ENCODE measurements at regions not wholly inside any gene's neighbourhood (a gene's known extent, or its start where the extent isn't known, plus 50 kb on each side); places are given as distances from the start of the nearest gene placed in this dataset.

DNA sequence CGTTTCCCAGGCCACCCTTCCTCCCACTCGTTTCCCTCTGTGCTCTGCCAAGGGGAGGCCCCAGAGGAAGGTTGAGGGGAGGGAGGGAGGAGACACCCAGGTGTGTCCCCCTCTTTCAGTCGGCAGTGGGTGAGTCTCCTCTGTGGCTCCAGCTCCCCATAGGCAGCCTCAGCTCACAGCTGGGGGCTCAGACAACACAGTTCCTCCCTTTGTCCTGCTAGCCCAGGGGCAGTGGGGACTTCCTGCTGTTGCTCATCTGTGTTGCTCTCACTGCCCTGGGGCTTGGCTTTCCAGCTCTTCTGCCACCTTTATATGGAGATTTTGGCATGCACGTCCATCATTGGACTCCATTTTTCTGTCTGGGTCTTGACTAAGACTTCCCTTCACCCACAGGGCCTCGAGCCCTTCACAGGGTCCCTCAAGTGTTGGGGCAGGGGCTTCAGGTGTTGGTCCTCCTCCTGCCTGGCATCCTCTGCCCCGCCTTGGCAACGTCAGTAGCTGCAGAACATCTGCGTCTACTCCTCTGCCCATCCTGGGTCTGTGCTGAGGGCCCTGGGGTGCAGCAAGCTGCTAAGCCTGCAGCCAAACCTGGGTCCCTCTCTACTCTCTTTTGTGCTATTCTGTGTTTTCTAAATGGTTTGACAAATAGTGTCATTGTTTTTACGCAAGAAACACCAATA, 190.6 kb upstream of the PMEPA1 start:
- ChIA-PET POLR2A (no interaction called here), CTCF (ENCODE audit: unreplicated experiment) (no interaction called here)
- Histone ChIP-seq H3K79me2 (ENCODE audit: insufficient read depth, low read depth, low read length) (no peaks in the 10 kb centered on the region), H3K4me1 (ENCODE audit: insufficient read depth, low read length, poor library complexity, severe bottlenecking) (no peaks in the 10 kb centered on the region), H4K20me1 (ENCODE audit: insufficient read depth, low read length) (no peaks in the 10 kb centered on the region), H3K36me3 (ENCODE audit: insufficient read depth, low read length) (no peaks in the 10 kb centered on the region), H3K27ac (ENCODE audit: low read depth, low read length, poor library complexity, severe bottlenecking) (no peak overlapping the region), H3K4me3 (ENCODE audit: low read depth, low read length, poor library complexity, severe bottlenecking) (no peak overlapping the region), H3K9me3 (ENCODE audit: low read length) (no peaks in the 10 kb centered on the region), H3K4me2 (ENCODE audit: low read length) (no peak overlapping the region), H2AFZ (ENCODE audit: low read length) (no peak overlapping the region), H3K9me2 (ENCODE audit: insufficient read depth, low read length) (no peaks in the 10 kb centered on the region)
- BruUV-seq (replicated peaks) = no TSS peak
- DNase-seq (ENCODE audit: low spot score) = no peak
- TF ChIP-seq EZH2phosphoT487 (IDR thresholded peaks at IDR 0.05; ENCODE audit: borderline replicate concordance, low read depth, low read length) = no peak
- TF ChIP-seq, protein P1, sequence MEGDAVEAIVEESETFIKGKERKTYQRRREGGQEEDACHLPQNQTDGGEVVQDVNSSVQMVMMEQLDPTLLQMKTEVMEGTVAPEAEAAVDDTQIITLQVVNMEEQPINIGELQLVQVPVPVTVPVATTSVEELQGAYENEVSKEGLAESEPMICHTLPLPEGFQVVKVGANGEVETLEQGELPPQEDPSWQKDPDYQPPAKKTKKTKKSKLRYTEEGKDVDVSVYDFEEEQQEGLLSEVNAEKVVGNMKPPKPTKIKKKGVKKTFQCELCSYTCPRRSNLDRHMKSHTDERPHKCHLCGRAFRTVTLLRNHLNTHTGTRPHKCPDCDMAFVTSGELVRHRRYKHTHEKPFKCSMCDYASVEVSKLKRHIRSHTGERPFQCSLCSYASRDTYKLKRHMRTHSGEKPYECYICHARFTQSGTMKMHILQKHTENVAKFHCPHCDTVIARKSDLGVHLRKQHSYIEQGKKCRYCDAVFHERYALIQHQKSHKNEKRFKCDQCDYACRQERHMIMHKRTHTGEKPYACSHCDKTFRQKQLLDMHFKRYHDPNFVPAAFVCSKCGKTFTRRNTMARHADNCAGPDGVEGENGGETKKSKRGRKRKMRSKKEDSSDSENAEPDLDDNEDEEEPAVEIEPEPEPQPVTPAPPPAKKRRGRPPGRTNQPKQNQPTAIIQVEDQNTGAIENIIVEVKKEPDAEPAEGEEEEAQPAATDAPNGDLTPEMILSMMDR (conservative IDR thresholded peaks at IDR 0.05; ENCODE audit: low read length) = no peak
- intact Hi-C loops (cut with micrococcal nuclease; ENCODE audit: unreplicated experiment) = no loop called here

DNA sequence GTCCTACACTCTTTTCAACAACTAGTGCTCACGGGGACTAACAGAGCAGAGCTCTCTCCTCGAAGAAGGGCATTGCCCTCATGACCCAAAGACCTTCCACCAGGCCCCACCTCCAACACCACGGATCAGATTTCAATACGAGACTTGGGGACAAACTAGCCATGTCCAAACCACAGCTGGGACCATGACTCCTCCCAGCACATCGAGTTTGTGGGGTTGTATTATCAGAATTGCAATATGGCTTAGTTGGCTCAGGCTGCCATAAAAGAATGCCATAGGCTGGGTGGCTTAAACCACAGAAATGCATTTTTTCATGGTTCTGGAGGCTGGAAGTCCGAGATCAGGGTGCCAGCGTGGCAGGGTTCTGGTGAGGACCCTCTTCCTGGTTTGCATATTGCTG, 189.7 kb upstream of the PMEPA1 start:
- TF ChIP-seq EZH2phosphoT487 (IDR thresholded peaks at IDR 0.05; ENCODE audit: borderline replicate concordance, low read depth, low read length) = no peak
- TF ChIP-seq, protein P1 (conservative IDR thresholded peaks at IDR 0.05; ENCODE audit: low read length) = no peak
- Histone ChIP-seq H3K4me2 (ENCODE audit: low read length) (no peak overlapping the region), H4K20me1 (ENCODE audit: insufficient read depth, low read length) (no peaks in the 10 kb centered on the region), H3K9me3 (ENCODE audit: low read length) (no peaks in the 10 kb centered on the region), H2AFZ (ENCODE audit: low read length) (no peak overlapping the region), H3K4me1 (ENCODE audit: insufficient read depth, low read length, poor library complexity, severe bottlenecking) (no peaks in the 10 kb centered on the region), H3K79me2 (ENCODE audit: insufficient read depth, low read depth, low read length) (no peaks in the 10 kb centered on the region), H3K27ac (ENCODE audit: low read depth, low read length, poor library complexity, severe bottlenecking) (no peak overlapping the region), H3K9me2 (ENCODE audit: insufficient read depth, low read length) (no peaks in the 10 kb centered on the region), H3K4me3 (ENCODE audit: low read depth, low read length, poor library complexity, severe bottlenecking) (no peak overlapping the region), H3K36me3 (ENCODE audit: insufficient read depth, low read length) (no peaks in the 10 kb centered on the region)
- BruUV-seq (replicated peaks) = no TSS peak
- intact Hi-C loops (cut with micrococcal nuclease; ENCODE audit: unreplicated experiment) = no loop called here
- ChIA-PET POLR2A (interaction anchor here (0.6 kb wide), 1 partner anchor 874 kb away, joined by 3 read pairs; no protein-coding TSS in a partner anchor), CTCF (ENCODE audit: unreplicated experiment) (no interaction called here)
- DNase-seq (ENCODE audit: low spot score) = no peak

DNA sequence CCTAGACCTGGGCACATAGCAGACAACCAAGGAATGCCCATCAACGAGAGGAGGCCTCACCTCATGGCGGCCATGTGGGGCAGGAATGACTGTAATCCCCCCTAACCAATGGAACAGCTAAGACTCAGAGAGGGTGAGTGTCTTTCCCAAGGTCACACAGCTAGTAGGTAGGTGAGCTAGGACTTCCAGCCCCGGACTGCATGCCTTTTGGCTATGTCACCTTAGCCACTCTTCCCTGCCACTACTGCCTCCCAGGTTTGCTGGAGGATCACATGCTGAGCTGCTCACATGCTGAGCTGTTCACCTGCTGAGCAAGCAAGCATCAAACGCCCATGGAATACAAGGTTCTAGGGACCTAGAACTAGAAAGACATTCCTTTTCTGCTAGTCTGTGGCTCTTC, 188.5 kb upstream of the PMEPA1 start:
- Histone ChIP-seq H3K27ac (ENCODE audit: low read depth, low read length, poor library complexity, severe bottlenecking) (no peak overlapping the region), H3K4me2 (ENCODE audit: low read length) (no peak overlapping the region), H3K4me1 (ENCODE audit: insufficient read depth, low read length, poor library complexity, severe bottlenecking) (no peaks in the 10 kb centered on the region), H4K20me1 (ENCODE audit: insufficient read depth, low read length) (no peaks in the 10 kb centered on the region), H3K9me3 (ENCODE audit: low read length) (no peaks in the 10 kb centered on the region), H3K36me3 (ENCODE audit: insufficient read depth, low read length) (no peaks in the 10 kb centered on the region), H3K9me2 (ENCODE audit: insufficient read depth, low read length) (no peaks in the 10 kb centered on the region), H3K4me3 (ENCODE audit: low read depth, low read length, poor library complexity, severe bottlenecking) (no peak overlapping the region), H3K79me2 (ENCODE audit: insufficient read depth, low read depth, low read length) (no peaks in the 10 kb centered on the region), H2AFZ (ENCODE audit: low read length) (no peak overlapping the region)
- intact Hi-C loops (cut with micrococcal nuclease; ENCODE audit: unreplicated experiment) = no loop called here
- TF ChIP-seq, protein P1 (conservative IDR thresholded peaks at IDR 0.05; ENCODE audit: low read length) = no peak
- POLR2A ChIA-PET = interaction anchor here (1.0 to 1.6 kb wide), 2 partner anchors 8 to 27 kb away, joined by 3 to 5 read pairs; no protein-coding TSS in a partner anchor
- DNase-seq (ENCODE audit: low spot score) = no peak
- CTCF ChIA-PET (ENCODE audit: unreplicated experiment) = no interaction called here
- BruUV-seq (replicated peaks) = no TSS peak

Measured in OCI-LY7 (cell line).